Kidney epithelial cell (primary cell): ENCODE measurements at regions not wholly inside any gene's neighbourhood (a gene's known extent, or its start where the extent isn't known, plus 50 kb on each side); places are given as distances from the start of the nearest gene placed in this dataset.

Experiments
- DNase-seq: peaks from one replicate; pipeline ENCODE4 v3.0.0-alpha.2; 2010; ENCODE audit warnings: low read depth
- H3K27me3 ChIP-seq: 2 replicates; pipeline ENCODE4 v1.6.0; 2011; ENCODE audit warnings: low read length; ENCODE audit not compliant: control insufficient read depth, insufficient read depth
- H3K36me3 ChIP-seq: 2 replicates; pipeline ENCODE4 v1.5.1; 2011; ENCODE audit warnings: low read length; ENCODE audit not compliant: control insufficient read depth, insufficient read depth
- H3K4me3 ChIP-seq: 2 replicates; pipeline ENCODE4 v1.5.1; 2011; ENCODE audit warnings: low read depth, mild to moderate bottlenecking, control low read depth, low read length
- CTCF ChIP-seq: IDR thresholded peaks from 2 replicates; pipeline ENCODE4 v1.5.1; 2011; ENCODE audit warnings: mild to moderate bottlenecking, moderate library complexity, low read length, control low read depth, inconsistent platforms; ENCODE audit not compliant: insufficient read depth, poor library complexity, severe bottlenecking

GRCh38 chr1:55526716-55527115, 311.6 kb upstream of the USP24 start:
- no peaks in the 10 kb centered on the region for H3K36me3 ChIP-seq
- TF ChIP-seq CTCF = no peak

GRCh38 chr1:55524006-55524405, 308.8 kb upstream of the USP24 start:
- Histone ChIP-seq H3K4me3 (no peak overlapping the region), H3K36me3 (no peaks in the 10 kb centered on the region), H3K27me3 (no peaks in the 10 kb centered on the region)
- no peak for TF ChIP-seq CTCF
- no peak for DNase-seq

More at GRCh38 chr1:55526716-55527115, 311.6 kb upstream of the USP24 start:
- no peak for DNase-seq
- no peaks in the 10 kb centered on the region for H3K27me3 ChIP-seq
- H3K4me3 ChIP-seq = no peak overlapping the region

GRCh38 chr1:55522982-55523381, 307.8 kb upstream of the USP24 start:
- Histone ChIP-seq H3K36me3 (no peaks in the 10 kb centered on the region), H3K4me3 (no peak overlapping the region), H3K27me3 (no peaks in the 10 kb centered on the region)
- no peak for TF ChIP-seq CTCF
- DNase-seq = no peak

GRCh38 chr1:55522353-55522903, 307.3 kb upstream of the USP24 start:
- no peak for TF ChIP-seq CTCF
- Histone ChIP-seq H3K36me3 (no peaks in the 10 kb centered on the region), H3K4me3 (no peak overlapping the region), H3K27me3 (no peaks in the 10 kb centered on the region)
- DNase-seq = no peak

- TF ChIP-seq CTCF = no peak
- no peaks in the 10 kb centered on the region for H3K36me3 ChIP-seq
Observed at GRCh38 chr1:55520861-55521260, 305.7 kb upstream of the USP24 start.

GRCh38 chr1:55519937-55520683, 304.9 kb upstream of the USP24 start:
- no peaks in the 10 kb centered on the region for H3K36me3 ChIP-seq
- TF ChIP-seq CTCF = no peak
- DNase-seq = no peak
- H3K27me3 ChIP-seq = no peaks in the 10 kb centered on the region
- no peak overlapping the region for H3K4me3 ChIP-seq

More at GRCh38 chr1:55520861-55521260, 305.7 kb upstream of the USP24 start:
- Histone ChIP-seq H3K27me3 (no peaks in the 10 kb centered on the region), H3K4me3 (no peak overlapping the region)
- DNase-seq = no peak
